ENCODE measurements at regions not wholly inside any gene's neighbourhood (a gene's known extent, or its start where the extent isn't known, plus 50 kb on each side); places are given as distances from the start of the nearest gene placed in this dataset.

DNA sequence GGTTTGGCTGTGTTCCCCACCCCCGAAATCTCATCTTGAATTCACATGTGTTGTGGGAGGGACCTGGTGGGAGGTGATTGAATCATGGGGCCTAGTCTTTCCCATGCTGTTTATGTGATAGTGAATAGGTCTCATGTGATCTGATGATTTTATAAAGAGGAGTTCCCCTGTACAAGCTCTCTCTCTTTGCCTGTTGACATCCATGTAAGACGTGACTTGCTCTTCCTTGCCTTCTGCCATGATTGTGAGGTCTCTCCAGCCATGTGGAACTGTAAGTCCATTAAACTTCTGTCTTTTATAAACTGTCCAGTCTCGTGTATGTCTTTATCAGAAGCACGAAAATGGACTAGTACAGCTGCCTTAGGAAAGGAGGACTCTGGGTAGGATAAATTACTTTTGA lies 976.7 kb downstream of the MCTP2 start:
- DNase-seq = no peak
- H3K4me3 ChIP-seq = no peak overlapping the region
- H3K9me3 ChIP-seq = no peaks in the 10 kb centered on the region
- TF ChIP-seq POLR2A (IDR thresholded peaks at IDR 0.05) = no peak
- TF ChIP-seq, protein P1, sequence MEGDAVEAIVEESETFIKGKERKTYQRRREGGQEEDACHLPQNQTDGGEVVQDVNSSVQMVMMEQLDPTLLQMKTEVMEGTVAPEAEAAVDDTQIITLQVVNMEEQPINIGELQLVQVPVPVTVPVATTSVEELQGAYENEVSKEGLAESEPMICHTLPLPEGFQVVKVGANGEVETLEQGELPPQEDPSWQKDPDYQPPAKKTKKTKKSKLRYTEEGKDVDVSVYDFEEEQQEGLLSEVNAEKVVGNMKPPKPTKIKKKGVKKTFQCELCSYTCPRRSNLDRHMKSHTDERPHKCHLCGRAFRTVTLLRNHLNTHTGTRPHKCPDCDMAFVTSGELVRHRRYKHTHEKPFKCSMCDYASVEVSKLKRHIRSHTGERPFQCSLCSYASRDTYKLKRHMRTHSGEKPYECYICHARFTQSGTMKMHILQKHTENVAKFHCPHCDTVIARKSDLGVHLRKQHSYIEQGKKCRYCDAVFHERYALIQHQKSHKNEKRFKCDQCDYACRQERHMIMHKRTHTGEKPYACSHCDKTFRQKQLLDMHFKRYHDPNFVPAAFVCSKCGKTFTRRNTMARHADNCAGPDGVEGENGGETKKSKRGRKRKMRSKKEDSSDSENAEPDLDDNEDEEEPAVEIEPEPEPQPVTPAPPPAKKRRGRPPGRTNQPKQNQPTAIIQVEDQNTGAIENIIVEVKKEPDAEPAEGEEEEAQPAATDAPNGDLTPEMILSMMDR (IDR thresholded peaks at IDR 0.05) = no peak
- intact Hi-C loops (cut with DNase I; ENCODE audit: low total_unique reads) = no loop called here
- no peak overlapping the region for H3K27ac ChIP-seq
- no peaks in the 10 kb centered on the region for H3K4me1 ChIP-seq
- no peaks in the 10 kb centered on the region for H3K27me3 ChIP-seq
- H3K36me3 ChIP-seq = no peaks in the 10 kb centered on the region

DNA sequence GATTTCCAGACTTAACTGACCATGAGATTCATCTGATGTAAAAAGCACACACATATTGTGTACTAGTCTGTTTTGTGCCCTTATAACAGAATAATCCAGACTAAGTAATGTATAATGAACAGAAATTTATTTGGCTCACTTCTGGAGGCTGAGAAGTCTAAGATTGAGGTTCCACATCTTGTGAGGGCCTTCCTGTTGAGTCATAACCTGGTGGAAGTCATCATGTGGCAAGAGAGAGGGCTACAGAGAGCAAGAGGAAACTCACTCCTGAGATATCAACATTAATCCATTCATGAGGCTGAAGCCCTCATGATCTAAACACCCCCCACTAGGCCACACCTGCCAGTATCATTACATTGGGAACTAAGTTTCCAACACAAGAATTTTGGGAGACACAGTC lies 977.6 kb downstream of the MCTP2 start:
- Histone ChIP-seq H3K4me3 (no peak overlapping the region), H3K27me3 (no peaks in the 10 kb centered on the region), H3K36me3 (no peaks in the 10 kb centered on the region), H3K9me3 (no peaks in the 10 kb centered on the region), H3K27ac (no peak overlapping the region), H3K4me1 (no peaks in the 10 kb centered on the region)
- intact Hi-C loops (cut with DNase I; ENCODE audit: low total_unique reads) = no loop called here
- TF ChIP-seq, protein P1 (IDR thresholded peaks at IDR 0.05) = no peak
- TF ChIP-seq POLR2A (IDR thresholded peaks at IDR 0.05) = no peak
- no peak for DNase-seq

DNA sequence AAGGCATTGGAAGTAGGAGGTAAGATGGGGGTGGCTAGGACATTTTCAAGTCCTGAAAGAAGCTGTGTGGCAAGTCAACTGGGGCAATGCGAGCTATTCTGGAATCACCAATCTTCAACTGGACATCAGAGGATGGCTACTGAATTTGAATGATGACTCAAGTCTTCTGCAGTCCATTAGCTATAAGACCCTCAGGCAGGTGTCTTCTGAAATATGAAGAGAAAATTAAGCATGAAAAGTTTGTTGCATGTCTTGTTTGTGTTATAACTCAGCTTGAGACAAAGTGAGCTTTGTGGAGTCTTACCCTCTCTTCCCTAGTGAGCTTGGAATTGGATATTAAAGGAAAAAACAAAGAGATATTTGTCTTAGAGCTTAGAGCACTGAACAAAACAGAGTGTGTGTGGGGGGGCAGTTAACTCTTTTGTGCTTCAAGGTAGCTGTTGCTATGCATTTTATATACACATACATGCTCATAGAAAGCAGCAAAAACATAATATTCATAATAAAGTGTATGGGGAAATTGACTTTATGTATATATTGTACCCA lies 979.1 kb downstream of the MCTP2 start:
- Histone ChIP-seq H3K27me3 (no peaks in the 10 kb centered on the region), H3K9me3 (no peaks in the 10 kb centered on the region), H3K4me3 (no peak overlapping the region), H3K36me3 (no peaks in the 10 kb centered on the region), H3K27ac (no peak overlapping the region), H3K4me1 (no peaks in the 10 kb centered on the region)
- TF ChIP-seq POLR2A (IDR thresholded peaks at IDR 0.05) = no peak
- TF ChIP-seq, protein P1 (IDR thresholded peaks at IDR 0.05) = no peak
- intact Hi-C loops (cut with DNase I; ENCODE audit: low total_unique reads) = no loop called here
- DNase-seq = no peak

DNA sequence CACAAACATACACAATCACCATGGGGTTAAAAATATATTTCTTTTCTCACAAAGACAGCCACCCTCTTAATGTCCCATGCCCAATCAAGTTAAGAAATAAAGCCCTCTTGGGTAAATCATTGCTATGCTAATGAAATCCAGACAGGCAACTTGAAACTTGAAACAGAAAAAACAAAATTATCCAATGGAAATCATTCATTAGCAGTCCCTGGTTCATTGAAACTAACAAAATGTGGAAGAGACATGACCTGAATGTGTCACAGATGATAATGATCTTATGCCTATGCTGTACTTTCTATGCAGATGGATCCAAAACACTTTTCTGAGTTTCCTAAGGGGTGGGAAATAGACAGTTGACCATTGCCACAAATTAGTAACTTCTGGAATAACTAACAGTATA lies 983.7 kb downstream of the MCTP2 start:
- no peak overlapping the region for H3K4me3 ChIP-seq
- intact Hi-C loops (cut with DNase I; ENCODE audit: low total_unique reads) = no loop called here
- H3K27ac ChIP-seq = no peak overlapping the region
- no peaks in the 10 kb centered on the region for H3K27me3 ChIP-seq
- no peaks in the 10 kb centered on the region for H3K4me1 ChIP-seq
- DNase-seq = no peak
- TF ChIP-seq POLR2A (IDR thresholded peaks at IDR 0.05) = no peak
- TF ChIP-seq, protein P1 (IDR thresholded peaks at IDR 0.05) = no peak
- no peaks in the 10 kb centered on the region for H3K9me3 ChIP-seq
- H3K36me3 ChIP-seq = no peaks in the 10 kb centered on the region

DNA sequence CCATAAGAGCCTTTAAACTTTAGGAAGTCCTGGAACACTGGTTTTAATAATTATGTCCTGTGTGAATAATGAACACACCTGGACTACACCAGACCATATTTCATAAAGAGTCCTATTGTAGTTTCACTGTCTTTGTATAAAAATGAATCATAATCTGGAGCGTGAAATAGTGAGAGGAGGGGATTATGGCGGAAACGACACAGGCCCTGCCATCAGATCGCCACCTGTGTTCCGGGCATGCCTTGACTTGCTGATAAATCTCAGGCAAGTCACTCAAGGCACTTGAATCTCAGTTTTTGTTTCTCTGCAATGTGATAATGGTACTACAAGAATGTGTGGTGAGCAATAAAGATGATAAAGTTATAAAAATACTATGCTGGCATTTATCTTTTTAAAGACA lies 995.5 kb downstream of the MCTP2 start:
- no peak for DNase-seq
- H3K36me3 ChIP-seq = no peaks in the 10 kb centered on the region
- H3K27me3 ChIP-seq = no peaks in the 10 kb centered on the region
- no peak for TF ChIP-seq POLR2A (IDR thresholded peaks at IDR 0.05)
- TF ChIP-seq, protein P1 (IDR thresholded peaks at IDR 0.05) = no peak
- H3K4me1 ChIP-seq = no peaks in the 10 kb centered on the region
- intact Hi-C loops (cut with DNase I; ENCODE audit: low total_unique reads) = no loop called here
- H3K4me3 ChIP-seq = no peak overlapping the region
- no peak overlapping the region for H3K27ac ChIP-seq
- H3K9me3 ChIP-seq = peaks cover 0 to 16% of the 10 kb centered on the region in 2 donors

Data from uterus (tissue), 3 donors.